ENCODE measurements at regions not wholly inside any gene's neighbourhood (a gene's known extent, or its start where the extent isn't known, plus 50 kb on each side); places are given as distances from the start of the nearest gene placed in this dataset.

DNA sequence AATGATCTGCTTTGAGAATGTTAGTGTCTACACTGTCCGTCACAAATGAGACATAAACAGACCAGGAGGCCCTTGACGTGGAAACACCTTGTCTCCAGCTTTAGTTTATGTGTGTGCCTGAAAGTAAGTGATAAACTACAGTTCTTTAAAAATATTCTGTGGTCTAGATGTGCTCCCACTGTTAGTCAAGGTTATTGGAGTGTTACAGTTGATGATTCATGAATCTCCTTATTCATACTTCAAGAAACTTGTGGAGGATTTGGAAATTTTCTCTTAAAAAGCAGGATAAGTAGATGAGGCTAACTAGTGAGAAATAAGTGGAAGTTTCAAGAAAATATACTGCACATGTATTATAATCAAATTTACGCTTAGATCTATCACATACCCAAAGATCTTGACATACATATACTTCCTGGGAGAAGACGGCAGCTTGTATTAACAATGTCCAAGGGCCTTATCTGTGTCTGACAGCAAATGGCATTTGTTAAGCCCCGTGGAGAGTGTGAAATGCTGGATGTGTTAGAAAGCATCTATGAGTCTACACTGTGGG, 90.5 kb upstream of the MBOAT1 start:
- no peak overlapping the region for H3K4me3 ChIP-seq (ENCODE audit: low read depth, low read length, poor library complexity, severe bottlenecking)
- no peak overlapping the region for H3K9ac ChIP-seq (ENCODE audit: low read length)
- no peak overlapping the region for H2AFZ ChIP-seq (ENCODE audit: low read length)
- H3K79me2 ChIP-seq (ENCODE audit: insufficient read depth, low read length), result no peaks in the 10 kb centered on the region
- H3K4me1 ChIP-seq (ENCODE audit: insufficient read depth, low read length, severe bottlenecking), result no peaks in the 10 kb centered on the region
- H3K36me3 ChIP-seq (ENCODE audit: insufficient read depth, low read length), result no peaks in the 10 kb centered on the region
- TF ChIP-seq EZH2 (IDR thresholded peaks at IDR 0.05; ENCODE audit: borderline replicate concordance, low read length), result no peak
- TF ChIP-seq, protein P1, sequence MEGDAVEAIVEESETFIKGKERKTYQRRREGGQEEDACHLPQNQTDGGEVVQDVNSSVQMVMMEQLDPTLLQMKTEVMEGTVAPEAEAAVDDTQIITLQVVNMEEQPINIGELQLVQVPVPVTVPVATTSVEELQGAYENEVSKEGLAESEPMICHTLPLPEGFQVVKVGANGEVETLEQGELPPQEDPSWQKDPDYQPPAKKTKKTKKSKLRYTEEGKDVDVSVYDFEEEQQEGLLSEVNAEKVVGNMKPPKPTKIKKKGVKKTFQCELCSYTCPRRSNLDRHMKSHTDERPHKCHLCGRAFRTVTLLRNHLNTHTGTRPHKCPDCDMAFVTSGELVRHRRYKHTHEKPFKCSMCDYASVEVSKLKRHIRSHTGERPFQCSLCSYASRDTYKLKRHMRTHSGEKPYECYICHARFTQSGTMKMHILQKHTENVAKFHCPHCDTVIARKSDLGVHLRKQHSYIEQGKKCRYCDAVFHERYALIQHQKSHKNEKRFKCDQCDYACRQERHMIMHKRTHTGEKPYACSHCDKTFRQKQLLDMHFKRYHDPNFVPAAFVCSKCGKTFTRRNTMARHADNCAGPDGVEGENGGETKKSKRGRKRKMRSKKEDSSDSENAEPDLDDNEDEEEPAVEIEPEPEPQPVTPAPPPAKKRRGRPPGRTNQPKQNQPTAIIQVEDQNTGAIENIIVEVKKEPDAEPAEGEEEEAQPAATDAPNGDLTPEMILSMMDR (IDR thresholded peaks at IDR 0.05; ENCODE audit: low read length), result no peak
- H3K4me2 ChIP-seq (ENCODE audit: low read length), result no peak overlapping the region
- H3K9me2 ChIP-seq (ENCODE audit: low read depth, low read length), result no peaks in the 10 kb centered on the region
- H3K27ac ChIP-seq (ENCODE audit: low read depth, low read length, poor library complexity, severe bottlenecking), result no peak overlapping the region
- H3F3A ChIP-seq (ENCODE audit: insufficient read depth, low read length), result no peaks in the 10 kb centered on the region
- H3K27me3 ChIP-seq (ENCODE audit: insufficient read depth, low read length), result no peaks in the 10 kb centered on the region
- no peaks in the 10 kb centered on the region for H3K9me3 ChIP-seq (ENCODE audit: low read length)
- no peaks in the 10 kb centered on the region for H4K20me1 ChIP-seq (ENCODE audit: insufficient read depth, low read length)

- Histone ChIP-seq H3F3A (ENCODE audit: insufficient read depth, low read length) (no peaks in the 10 kb centered on the region), H3K79me2 (ENCODE audit: insufficient read depth, low read length) (no peaks in the 10 kb centered on the region), H3K4me2 (ENCODE audit: low read length) (no peak overlapping the region), H3K9me2 (ENCODE audit: low read depth, low read length) (no peaks in the 10 kb centered on the region), H4K20me1 (ENCODE audit: insufficient read depth, low read length) (no peaks in the 10 kb centered on the region), H3K4me1 (ENCODE audit: insufficient read depth, low read length, severe bottlenecking) (no peaks in the 10 kb centered on the region), H3K36me3 (ENCODE audit: insufficient read depth, low read length) (no peaks in the 10 kb centered on the region), H3K27me3 (ENCODE audit: insufficient read depth, low read length) (no peaks in the 10 kb centered on the region), H3K27ac (ENCODE audit: low read depth, low read length, poor library complexity, severe bottlenecking) (no peak overlapping the region), H3K9me3 (ENCODE audit: low read length) (no peaks in the 10 kb centered on the region), H3K4me3 (ENCODE audit: low read depth, low read length, poor library complexity, severe bottlenecking) (no peak overlapping the region), H2AFZ (ENCODE audit: low read length) (no peak overlapping the region), H3K9ac (ENCODE audit: low read length) (no peak overlapping the region)
- TF ChIP-seq, protein P1 (IDR thresholded peaks at IDR 0.05; ENCODE audit: low read length), result no peak
- no peak for TF ChIP-seq EZH2 (IDR thresholded peaks at IDR 0.05; ENCODE audit: borderline replicate concordance, low read length)
Measured at GRCh38 chr6:20306491-20306890, 94.2 kb upstream of the MBOAT1 start.

DNA sequence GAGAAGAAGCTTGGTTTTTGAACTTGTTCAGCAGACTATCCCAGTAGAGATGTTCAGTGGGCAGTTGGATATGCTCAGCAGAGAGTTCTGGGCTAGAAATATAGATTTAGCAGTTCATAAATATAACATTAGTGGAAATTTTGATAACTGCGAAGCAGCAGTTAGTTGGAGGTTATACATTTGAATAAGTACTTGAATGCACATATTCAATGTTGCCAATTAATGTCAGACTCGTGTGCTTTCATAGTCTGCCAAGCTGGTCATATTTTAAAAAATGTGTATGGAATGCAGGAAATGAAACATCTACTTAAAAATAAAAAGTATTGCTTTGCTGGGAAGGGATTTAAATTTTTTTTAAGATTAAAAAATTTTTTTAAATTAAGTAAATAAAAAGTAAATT, 92.5 kb upstream of the E2F3 start:
- Histone ChIP-seq H3F3A (ENCODE audit: insufficient read depth, low read length) (no peaks in the 10 kb centered on the region), H3K4me3 (ENCODE audit: low read depth, low read length, poor library complexity, severe bottlenecking) (no peak overlapping the region), H3K79me2 (ENCODE audit: insufficient read depth, low read length) (no peaks in the 10 kb centered on the region), H3K9me2 (ENCODE audit: low read depth, low read length) (no peaks in the 10 kb centered on the region), H3K36me3 (ENCODE audit: insufficient read depth, low read length) (no peaks in the 10 kb centered on the region), H3K27me3 (ENCODE audit: insufficient read depth, low read length) (no peaks in the 10 kb centered on the region), H3K9ac (ENCODE audit: low read length) (no peak overlapping the region), H3K4me1 (ENCODE audit: insufficient read depth, low read length, severe bottlenecking) (no peaks in the 10 kb centered on the region), H4K20me1 (ENCODE audit: insufficient read depth, low read length) (no peaks in the 10 kb centered on the region), H2AFZ (ENCODE audit: low read length) (no peak overlapping the region), H3K27ac (ENCODE audit: low read depth, low read length, poor library complexity, severe bottlenecking) (no peak overlapping the region), H3K9me3 (ENCODE audit: low read length) (no peaks in the 10 kb centered on the region), H3K4me2 (ENCODE audit: low read length) (no peak overlapping the region)
- TF ChIP-seq, protein P1 (IDR thresholded peaks at IDR 0.05; ENCODE audit: low read length), result no peak
- TF ChIP-seq EZH2 (IDR thresholded peaks at IDR 0.05; ENCODE audit: borderline replicate concordance, low read length), result no peak
